HCT116 (cell line): ENCODE measurements at regions not wholly inside any gene's neighbourhood (a gene's known extent, or its start where the extent isn't known, plus 50 kb on each side); places are given as distances from the start of the nearest gene placed in this dataset.

Experiments used
- ATAC-seq: fragments of 200-7000 bp; cut with Tn5 transposase; 2 replicates; pipeline ENCODE4 v1.9.1; 2020; ENCODE audit warnings: mild to moderate bottlenecking, moderate library complexity
- BruUV-seq: library from RNA; stranded (reverse); fragments of 400-500 nt; replicated peaks from 2 replicates; lab custom pipeline; 2021; lab: Mats Ljungman, UMichigan
- CTCF ChIA-PET: fragments of 300-600 bp; sonication (Branson Sonifier 250); formaldehyde crosslinking; loops from one replicate; lab custom pipeline; 2021; ENCODE audit warnings: antibody characterized with exemption; lab: Charles Lee
- POLR2A ChIA-PET: fragments of 300-600, 350-600 bp; sonication (Branson Sonifier 250); formaldehyde crosslinking; loops from one replicate; lab custom pipeline; 2021; ENCODE audit warnings: antibody characterized with exemption; lab: Charles Lee
- RAD21 ChIA-PET, 2 experiments: fragments of 300-600 bp; sonication (Branson Sonifier 250); formaldehyde crosslinking; loops; one replicate each; lab custom pipeline; 2023; ENCODE audit warnings: low total read pairs in 2 of 2; ENCODE audit not compliant: uncharacterized antibody in 2 of 2, unreplicated experiment in 2 of 2, low non-redundant PET in 1 of 2; lab: Charles Lee
- DNase-seq: peaks from one replicate; pipeline ENCODE4 v3.0.0-alpha.2; 2010; ENCODE audit warnings: low read depth, low spot score
- H2AFZ ChIP-seq: fragments of 200-600 bp; shearing (Covaris generic), sonication (generic); 2 replicates; pipeline ENCODE4 v1.6.1; 2017; ENCODE audit warnings: low read depth, mixed run types, mixed read lengths, antibody characterized with exemption, low read length; ENCODE audit not compliant: poor library complexity, severe bottlenecking
- H3K27ac ChIP-seq: 2 replicates; pipeline ENCODE4 v1.5.1; 2012; ENCODE audit warnings: low read depth, low read length
- H3K27me3 ChIP-seq: fragments of 200-600 bp; sonication (generic); 2 replicates; pipeline ENCODE4 v1.6.1; 2016; ENCODE audit warnings: mixed run types, low read length, mixed read lengths; ENCODE audit not compliant: insufficient read depth
- H3K36me3 ChIP-seq, 2 experiments: fragments of 200-500 bp in 1 of 2; fragments of 200-600 bp in 1 of 2; sonication (Bioruptor generic) in 1 of 2; sonication (generic) in 1 of 2; 2 replicates each; pipeline versions ENCODE4 v1.5.1 to v1.6.1; 2014 to 2016; ENCODE audit warnings: low read length in 2 of 2, inconsistent platforms in 1 of 2, mixed read lengths in 1 of 2, mixed run types in 1 of 2; ENCODE audit not compliant: insufficient read depth in 2 of 2, control insufficient read depth in 1 of 2
- H3K4me1 ChIP-seq, 2 experiments: fragments of 200-600 bp in 1 of 2; sonication (generic) in 1 of 2; 2 replicates each; pipeline versions ENCODE4 v1.5.1 to v1.6.1; 2012 to 2017; ENCODE audit warnings: low read length in 2 of 2, inconsistent platforms in 1 of 2, mild to moderate bottlenecking in 1 of 2, mixed read lengths in 1 of 2, mixed run types in 1 of 2, moderate library complexity in 1 of 2; ENCODE audit not compliant: insufficient read depth in 2 of 2, control insufficient read depth in 1 of 2
- H3K4me2 ChIP-seq: fragments of 200-600 bp; sonication (generic); 2 replicates; pipeline ENCODE4 v1.6.1; 2017; ENCODE audit warnings: mixed run types, low read length, mixed read lengths
- H3K4me3 ChIP-seq, 2 experiments: fragments of 200-600 bp in 1 of 2; sonication (generic) in 1 of 2; replicated peaks in 1 of 2; 2 replicates each; pipeline ENCODE4 v1.5.1; 2011 to 2016; ENCODE audit warnings: low read length in 2 of 2, control low read depth in 1 of 2, low read depth in 1 of 2, mild to moderate bottlenecking in 1 of 2, mixed read lengths in 1 of 2, mixed run types in 1 of 2
- H3K79me2 ChIP-seq: fragments of 200-600 bp; sonication (generic); 2 replicates; pipeline ENCODE4 v1.6.1; 2017; ENCODE audit warnings: mild to moderate bottlenecking, mixed run types, low read length, moderate library complexity, mixed read lengths; ENCODE audit not compliant: insufficient read depth
- H3K9ac ChIP-seq: fragments of 200-600 bp; sonication (generic); 2 replicates; pipeline ENCODE4 v1.6.1; 2016; ENCODE audit warnings: low read length, mixed read lengths
- H3K9me2 ChIP-seq: fragments of 200-600 bp; sonication (generic), shearing (Covaris generic); 2 replicates; pipeline ENCODE4 v1.6.1; 2017; ENCODE audit warnings: mixed run types, mild to moderate bottlenecking, moderate library complexity; ENCODE audit not compliant: insufficient read depth
- H3K9me3 ChIP-seq, 2 experiments: fragments of 200-500 bp in 1 of 2; fragments of 200-600 bp in 1 of 2; sonication (Bioruptor generic) in 1 of 2; sonication (generic) in 1 of 2; 2 replicates each; pipeline ENCODE4 v1.6.1; 2014 to 2017; ENCODE audit warnings: low read length in 2 of 2, mixed read lengths in 2 of 2, inconsistent platforms in 1 of 2, low read depth in 1 of 2, mild to moderate bottlenecking in 1 of 2, mixed run types in 1 of 2, moderate library complexity in 1 of 2; ENCODE audit not compliant: control insufficient read depth in 1 of 2, insufficient read depth in 1 of 2
- H4K20me1 ChIP-seq: fragments of 200-600 bp; sonication (generic), shearing (Covaris generic); 2 replicates; pipeline ENCODE4 v1.6.1; 2017; ENCODE audit warnings: mixed run types, mild to moderate bottlenecking, moderate library complexity; ENCODE audit not compliant: insufficient read depth
- CEBPB ChIP-seq: IDR thresholded peaks from 2 replicates; pipeline ENCODE4 v1.6.1; 2012; ENCODE audit warnings: low read depth
- ELF1 ChIP-seq: IDR thresholded peaks from 2 replicates; pipeline ENCODE4 v1.6.1; 2012; ENCODE audit warnings: low read depth, borderline replicate concordance
- EZH2 ChIP-seq: fragments of 200-600 bp; sonication (generic); IDR thresholded peaks from 2 replicates; pipeline ENCODE4 v1.6.1; 2017; ENCODE audit warnings: antibody characterized with exemption, mixed run types
- JUND ChIP-seq: IDR thresholded peaks from 2 replicates; pipeline ENCODE4 v1.6.1; 2012
- POLR2A ChIP-seq: IDR thresholded peaks from 2 replicates; pipeline ENCODE4 v1.7.0; 2011; ENCODE audit warnings: borderline replicate concordance; ENCODE audit not compliant: insufficient read depth, insufficient read length; ENCODE audit errors: extremely low read depth
- RAD21 ChIP-seq: IDR thresholded peaks from 2 replicates; pipeline ENCODE4 v1.6.1; 2012; ENCODE audit warnings: low read depth, mild to moderate bottlenecking
- SIN3A ChIP-seq: IDR thresholded peaks from 2 replicates; pipeline ENCODE4 v1.6.1; 2012; ENCODE audit warnings: low read depth
- SRF ChIP-seq: IDR thresholded peaks from 2 replicates; pipeline ENCODE4 v1.6.1; 2012; ENCODE audit warnings: low read depth
- YY1 ChIP-seq: IDR thresholded peaks from 2 replicates; pipeline ENCODE4 v1.6.1; 2011; ENCODE audit warnings: low read length, low read depth, moderate library complexity, mild to moderate bottlenecking; ENCODE audit not compliant: insufficient replicate concordance; ENCODE audit errors: extremely low read depth
- ZBTB33 ChIP-seq: IDR thresholded peaks from 2 replicates; pipeline ENCODE4 v1.6.1; 2011; ENCODE audit warnings: mild to moderate bottlenecking, low read length, moderate library complexity; ENCODE audit not compliant: insufficient replicate concordance; ENCODE audit errors: extremely low read depth
- ZNF274 ChIP-seq: fragments of 200-500 bp; sonication (Bioruptor generic); IDR thresholded peaks from 2 replicates; pipeline ENCODE4 v1.6.1; 2014; ENCODE audit warnings: mild to moderate bottlenecking, low read depth, low read length, inconsistent platforms
- intact Hi-C: fragments of 100-400 bp; cut with micrococcal nuclease; formaldehyde crosslinking; loops from 2 replicates; pipeline ENCODE4 v1.10.0; 2022
- TF ChIP-seq, protein P1 (sequence below), 3 experiments: fragments of 200-600 bp in 1 of 3; sonication (generic) in 1 of 3; IDR thresholded peaks in 2 of 3; conservative IDR thresholded peaks in 1 of 3; 2 replicates each; pipeline ENCODE4 v1.5.1; 2012 to 2017; ENCODE audit warnings: low read depth in 2 of 3, low read length in 2 of 3, antibody characterized with exemption in 1 of 3, borderline replicate concordance in 1 of 3, control low read depth in 1 of 3, mild to moderate bottlenecking in 1 of 3, mixed read lengths in 1 of 3, mixed run types in 1 of 3, moderate library complexity in 1 of 3; ENCODE audit not compliant: insufficient read depth in 1 of 3
- TF ChIP-seq, protein P2 (sequence below): IDR thresholded peaks from 2 replicates; pipeline ENCODE4 v1.6.1; 2012; ENCODE audit warnings: low read depth

- CTCF ChIA-PET = no interaction called here
- Histone ChIP-seq H3K79me2 (no peaks in the 10 kb centered on the region), H3K27me3 (no peaks in the 10 kb centered on the region), H3K36me3 (no peaks in the 10 kb centered on the region), H3K4me1 (no peaks in the 10 kb centered on the region), H3K27ac (no peak overlapping the region), H3K4me2 (no peak overlapping the region), H3K9me2 (no peaks in the 10 kb centered on the region), H3K9me3 (no peaks in the 10 kb centered on the region), H3K9ac (no peak overlapping the region), H2AFZ (no peak overlapping the region), H4K20me1 (0 out of 2 replicates have a peak, but pooled peaks cover 5% of the 10 kb centered on the region), H3K4me3 (no peak overlapping the region)
- ATAC-seq (no peak), DNase-seq (no peak)
- intact Hi-C loops = no loop called here
- POLR2A ChIA-PET = no interaction called here
- RAD21 ChIA-PET = no interaction called here
- BruUV-seq = no TSS peak
- TF ChIP-seq ZNF274 (no peak), ELF1 (no peak), POLR2A (no peak), EZH2 (no peak), SIN3A (no peak), YY1 (no peak), CEBPB (no peak), RAD21 (no peak), SRF (no peak), JUND (no peak), ZBTB33 (no peak)
- TF ChIP-seq, protein P1, sequence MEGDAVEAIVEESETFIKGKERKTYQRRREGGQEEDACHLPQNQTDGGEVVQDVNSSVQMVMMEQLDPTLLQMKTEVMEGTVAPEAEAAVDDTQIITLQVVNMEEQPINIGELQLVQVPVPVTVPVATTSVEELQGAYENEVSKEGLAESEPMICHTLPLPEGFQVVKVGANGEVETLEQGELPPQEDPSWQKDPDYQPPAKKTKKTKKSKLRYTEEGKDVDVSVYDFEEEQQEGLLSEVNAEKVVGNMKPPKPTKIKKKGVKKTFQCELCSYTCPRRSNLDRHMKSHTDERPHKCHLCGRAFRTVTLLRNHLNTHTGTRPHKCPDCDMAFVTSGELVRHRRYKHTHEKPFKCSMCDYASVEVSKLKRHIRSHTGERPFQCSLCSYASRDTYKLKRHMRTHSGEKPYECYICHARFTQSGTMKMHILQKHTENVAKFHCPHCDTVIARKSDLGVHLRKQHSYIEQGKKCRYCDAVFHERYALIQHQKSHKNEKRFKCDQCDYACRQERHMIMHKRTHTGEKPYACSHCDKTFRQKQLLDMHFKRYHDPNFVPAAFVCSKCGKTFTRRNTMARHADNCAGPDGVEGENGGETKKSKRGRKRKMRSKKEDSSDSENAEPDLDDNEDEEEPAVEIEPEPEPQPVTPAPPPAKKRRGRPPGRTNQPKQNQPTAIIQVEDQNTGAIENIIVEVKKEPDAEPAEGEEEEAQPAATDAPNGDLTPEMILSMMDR (IDR thresholded peaks at IDR 0.05 in 2 of 3, conservative IDR thresholded peaks at IDR 0.05 in 1 of 3; ENCODE audit: borderline replicate concordance in 1 of 3, insufficient read depth in 1 of 3, low read depth in 2 of 3, low read length in 2 of 3) = no peak
- TF ChIP-seq, protein P2, sequence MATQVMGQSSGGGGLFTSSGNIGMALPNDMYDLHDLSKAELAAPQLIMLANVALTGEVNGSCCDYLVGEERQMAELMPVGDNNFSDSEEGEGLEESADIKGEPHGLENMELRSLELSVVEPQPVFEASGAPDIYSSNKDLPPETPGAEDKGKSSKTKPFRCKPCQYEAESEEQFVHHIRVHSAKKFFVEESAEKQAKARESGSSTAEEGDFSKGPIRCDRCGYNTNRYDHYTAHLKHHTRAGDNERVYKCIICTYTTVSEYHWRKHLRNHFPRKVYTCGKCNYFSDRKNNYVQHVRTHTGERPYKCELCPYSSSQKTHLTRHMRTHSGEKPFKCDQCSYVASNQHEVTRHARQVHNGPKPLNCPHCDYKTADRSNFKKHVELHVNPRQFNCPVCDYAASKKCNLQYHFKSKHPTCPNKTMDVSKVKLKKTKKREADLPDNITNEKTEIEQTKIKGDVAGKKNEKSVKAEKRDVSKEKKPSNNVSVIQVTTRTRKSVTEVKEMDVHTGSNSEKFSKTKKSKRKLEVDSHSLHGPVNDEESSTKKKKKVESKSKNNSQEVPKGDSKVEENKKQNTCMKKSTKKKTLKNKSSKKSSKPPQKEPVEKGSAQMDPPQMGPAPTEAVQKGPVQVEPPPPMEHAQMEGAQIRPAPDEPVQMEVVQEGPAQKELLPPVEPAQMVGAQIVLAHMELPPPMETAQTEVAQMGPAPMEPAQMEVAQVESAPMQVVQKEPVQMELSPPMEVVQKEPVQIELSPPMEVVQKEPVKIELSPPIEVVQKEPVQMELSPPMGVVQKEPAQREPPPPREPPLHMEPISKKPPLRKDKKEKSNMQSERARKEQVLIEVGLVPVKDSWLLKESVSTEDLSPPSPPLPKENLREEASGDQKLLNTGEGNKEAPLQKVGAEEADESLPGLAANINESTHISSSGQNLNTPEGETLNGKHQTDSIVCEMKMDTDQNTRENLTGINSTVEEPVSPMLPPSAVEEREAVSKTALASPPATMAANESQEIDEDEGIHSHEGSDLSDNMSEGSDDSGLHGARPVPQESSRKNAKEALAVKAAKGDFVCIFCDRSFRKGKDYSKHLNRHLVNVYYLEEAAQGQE = no peak
Observed at GRCh38 chr6:154885214-154885613, 109.9 kb upstream of the TIAM2 start.
